ENCODE measurements at regions not wholly inside any gene's neighbourhood (a gene's known extent, or its start where the extent isn't known, plus 50 kb on each side); places are given as distances from the start of the nearest gene placed in this dataset.

GRCh38 chr3:30966896-30967295 lies 72.4 kb upstream of the GADL1 start:
- no peak for TF ChIP-seq POLR2A (IDR thresholded peaks at IDR 0.05)
- TF ChIP-seq CTCF (IDR thresholded peaks at IDR 0.05), result no peak
- TF ChIP-seq EP300 (IDR thresholded peaks at IDR 0.05), result no peak
